HG02970 (cell line): ENCODE measurements at regions not wholly inside any gene's neighbourhood (a gene's known extent, or its start where the extent isn't known, plus 50 kb on each side); places are given as distances from the start of the nearest gene placed in this dataset.

ENCODE experiments used
- ATAC-seq: cut with Tn5 transposase; IDR thresholded peaks from one replicate; pipeline ENCODE4 v1.9.1; 2021; ENCODE audit warnings: mild to moderate bottlenecking, moderate library complexity, moderate number of reproducible peaks; ENCODE audit not compliant: unreplicated experiment, low FRiP score

DNA sequence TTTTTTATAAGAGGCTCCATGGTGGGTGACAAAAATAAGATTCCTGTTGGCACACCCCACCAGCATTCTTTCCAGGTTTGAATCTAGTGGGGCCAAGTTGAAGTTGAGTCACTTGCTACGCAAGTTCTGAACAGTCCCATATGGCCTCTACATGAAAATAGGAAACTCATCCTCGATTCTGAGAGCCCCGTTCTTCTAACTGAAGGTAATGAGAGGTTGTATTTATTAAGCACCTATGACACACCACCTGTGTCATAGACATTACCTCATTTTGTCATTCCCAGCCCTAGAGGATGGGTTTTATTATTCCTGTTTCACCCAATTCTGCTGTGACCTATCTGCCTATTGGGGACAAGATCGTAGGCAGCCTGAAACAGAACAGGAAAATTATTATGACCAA is 131.7 kb downstream of the ACTL7B start:
- ATAC-seq = no peak

DNA sequence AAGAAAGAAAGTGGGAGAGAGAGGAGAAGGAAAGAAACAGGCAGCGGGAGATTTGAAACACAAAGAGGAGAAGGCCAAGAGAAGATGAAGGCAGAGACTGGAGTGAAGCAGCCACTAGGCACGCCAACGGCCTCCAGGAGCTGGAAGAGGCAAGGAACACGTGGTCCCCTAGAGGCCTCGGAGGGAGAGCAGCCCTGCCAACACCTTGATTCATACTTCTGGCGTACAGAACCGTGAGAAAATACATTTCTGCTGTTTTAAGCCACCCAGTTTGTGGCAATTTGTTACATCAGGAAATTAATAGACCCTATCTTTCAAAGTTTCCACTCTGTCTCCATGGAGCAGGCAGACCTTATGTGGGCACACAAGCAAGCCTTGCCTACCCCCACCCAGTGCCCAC is 133.4 kb downstream of the ACTL7B start:
- no peak for ATAC-seq

DNA sequence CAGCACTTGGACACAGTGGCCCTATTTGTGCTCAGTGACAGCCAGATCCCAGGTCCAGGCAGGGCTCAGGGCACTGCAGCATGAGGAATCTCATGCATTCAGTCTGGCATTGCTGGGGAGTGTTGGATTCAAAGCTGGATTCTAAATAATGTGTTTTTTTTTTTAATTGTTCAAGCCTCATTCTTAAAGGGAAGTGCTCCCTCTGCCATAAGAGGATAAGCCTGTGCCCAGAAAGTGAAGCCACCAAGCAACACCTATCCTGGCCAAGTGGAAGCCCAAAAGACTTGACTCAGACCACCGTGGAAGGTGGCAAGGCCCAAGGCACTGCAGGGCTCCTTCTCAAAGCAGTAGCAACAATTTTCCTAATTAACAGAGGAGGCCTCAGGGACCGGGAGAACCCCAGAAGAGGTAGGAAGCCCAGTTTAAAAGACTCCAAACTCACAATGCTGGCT is 135.6 kb downstream of the ACTL7B start:
- no peak for ATAC-seq

DNA sequence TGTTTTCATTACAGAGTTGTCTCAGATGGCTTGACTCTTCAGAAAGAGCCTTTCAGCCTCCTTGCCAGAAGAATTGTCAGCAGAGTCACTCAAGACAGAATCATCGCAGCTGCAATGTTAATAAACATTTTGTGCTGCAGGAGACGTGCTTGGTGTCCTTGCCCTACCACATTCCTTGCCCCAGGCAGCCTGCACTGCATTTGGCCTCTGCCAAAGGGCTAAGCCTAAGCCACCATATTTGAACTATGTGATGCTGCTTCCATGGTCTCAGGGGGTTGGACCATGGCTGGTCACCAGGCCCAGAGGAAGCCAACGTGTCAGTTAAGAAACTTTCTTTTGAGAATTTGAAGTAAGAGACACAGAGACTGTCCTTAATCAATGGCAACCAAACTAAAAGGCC is 145.4 kb downstream of the ACTL7B start:
- ATAC-seq = no peak

DNA sequence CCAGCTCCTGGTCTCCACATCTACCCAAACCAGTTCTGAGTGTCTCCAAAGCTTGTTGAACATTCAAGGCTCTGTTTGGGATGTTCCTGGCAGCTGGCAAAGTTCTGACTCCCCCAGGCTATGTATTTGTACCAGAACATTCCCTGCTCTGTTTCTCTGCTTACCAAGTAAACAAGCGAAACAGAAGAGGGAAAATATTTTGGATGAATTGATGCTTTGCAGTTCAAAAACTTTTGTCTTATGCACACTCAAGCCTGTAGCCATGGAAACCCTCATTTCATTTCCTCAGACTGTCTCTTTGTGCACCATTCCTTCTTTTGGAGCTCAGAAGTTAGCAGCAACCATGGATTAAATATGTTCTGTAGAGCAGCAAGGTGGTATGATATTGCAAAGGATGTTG is 145.8 kb downstream of the ACTL7B start:
- ATAC-seq = no peak

DNA sequence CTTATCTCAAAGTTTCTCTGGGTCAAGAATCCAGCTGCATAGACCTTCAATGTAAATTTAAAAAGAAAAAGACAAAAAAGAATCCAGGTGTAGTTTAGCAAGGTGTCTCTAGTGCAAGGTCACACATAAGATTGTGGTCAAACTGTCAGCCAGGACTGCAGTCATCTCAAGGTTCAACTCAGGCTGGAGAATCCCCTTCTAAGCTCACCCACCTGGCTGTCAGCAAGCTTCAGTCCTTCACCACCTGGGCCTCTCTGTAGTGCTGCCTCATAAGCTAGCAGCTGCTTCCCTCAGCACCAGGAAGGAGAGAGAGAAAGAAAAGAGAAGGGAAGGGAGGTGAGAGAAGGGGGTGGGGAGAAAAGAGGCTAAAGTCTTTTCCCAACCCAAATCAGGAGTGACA is 146.7 kb downstream of the ACTL7B start:
- no peak for ATAC-seq

DNA sequence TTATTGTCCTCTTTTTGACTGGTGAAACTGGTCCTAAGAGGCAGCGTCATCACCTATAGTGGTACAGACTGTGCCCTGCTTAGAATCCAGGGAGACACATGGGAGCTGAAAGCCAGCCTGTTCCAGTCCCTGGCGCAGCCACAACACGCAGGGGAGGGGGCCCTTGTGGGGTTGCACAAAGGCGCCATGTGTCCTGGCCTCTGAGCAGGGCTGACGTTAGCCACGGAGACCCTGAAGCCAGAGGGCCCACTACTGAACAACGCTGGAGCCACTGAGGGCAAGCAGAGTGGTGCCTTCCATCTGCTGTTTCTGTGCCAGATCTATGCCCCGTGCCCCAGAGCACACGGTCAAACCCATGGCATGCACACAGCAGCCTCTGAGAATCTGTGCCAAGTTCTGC is 147.3 kb downstream of the ACTL7B start:
- no peak for ATAC-seq

DNA sequence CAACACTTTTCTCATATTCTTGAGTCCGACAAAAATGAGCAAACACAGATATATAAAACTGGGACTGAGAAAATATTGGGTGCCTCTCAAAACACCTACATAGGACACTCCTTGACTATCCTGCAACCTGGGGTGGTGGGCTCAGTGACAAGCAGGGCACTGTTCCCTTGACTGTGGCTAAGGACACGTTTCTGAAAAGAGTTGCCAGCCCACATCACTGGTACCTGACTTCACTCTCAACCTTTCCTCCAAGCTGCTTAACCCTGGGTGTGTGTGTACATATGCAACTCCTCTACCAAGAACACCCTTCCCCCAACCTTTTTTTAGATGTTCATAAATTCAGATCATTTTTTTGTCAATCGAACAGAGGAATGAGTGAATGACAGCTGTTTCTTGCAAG is 148.7 kb downstream of the ACTL7B start:
- ATAC-seq = no peak

DNA sequence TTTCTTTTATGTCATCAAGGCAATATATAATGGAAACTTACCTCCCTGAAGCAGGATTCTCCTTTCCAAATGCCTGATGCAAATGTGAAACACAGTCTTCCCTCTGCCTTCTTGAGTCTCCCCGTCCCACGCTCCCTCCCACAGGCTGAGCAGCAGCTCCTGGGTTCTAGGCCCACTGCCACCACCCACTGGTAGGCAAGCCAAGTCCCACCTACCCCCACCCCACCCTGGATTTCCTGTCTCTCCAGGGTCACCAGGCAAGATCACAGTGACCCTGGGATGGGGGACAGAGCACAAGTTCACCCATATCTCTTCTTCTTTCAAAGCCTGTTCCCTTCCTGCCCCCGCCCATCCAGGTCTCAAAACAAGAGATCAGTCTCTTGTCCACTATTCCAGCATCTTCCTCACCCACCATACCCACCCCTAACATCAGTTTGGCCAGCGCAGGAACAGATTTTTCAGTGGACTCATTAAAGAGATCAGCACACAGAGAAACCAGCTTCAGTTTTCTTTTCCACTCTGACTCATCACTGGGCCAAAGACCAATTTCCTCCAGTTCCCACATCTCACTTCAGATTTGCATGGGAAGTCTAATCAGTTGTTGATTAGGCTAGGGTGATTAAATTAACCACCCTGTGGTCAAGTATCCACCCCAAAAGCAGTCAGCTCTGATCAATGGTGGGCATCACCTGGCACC is 151.5 kb downstream of the ACTL7B start:
- ATAC-seq = no peak

DNA sequence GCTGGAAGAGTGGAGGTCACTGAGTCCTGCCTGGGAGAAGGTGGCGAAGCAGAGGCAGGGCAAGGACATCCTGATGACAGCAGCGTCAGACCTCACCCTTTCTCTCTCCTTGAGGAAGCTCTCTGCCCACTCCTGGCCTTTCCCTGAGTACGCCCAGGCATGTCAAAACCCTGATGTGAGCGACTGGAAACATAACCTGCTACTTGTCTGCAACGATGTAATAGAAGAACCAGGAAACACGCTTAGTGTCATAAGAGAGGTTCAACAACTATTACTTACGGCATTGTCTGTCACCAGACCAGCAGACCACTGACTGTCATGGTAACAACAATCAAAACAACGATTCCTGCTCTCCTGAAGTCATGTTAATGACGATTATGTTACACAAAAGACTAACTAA is 152.4 kb downstream of the ACTL7B start:
- no peak for ATAC-seq

DNA sequence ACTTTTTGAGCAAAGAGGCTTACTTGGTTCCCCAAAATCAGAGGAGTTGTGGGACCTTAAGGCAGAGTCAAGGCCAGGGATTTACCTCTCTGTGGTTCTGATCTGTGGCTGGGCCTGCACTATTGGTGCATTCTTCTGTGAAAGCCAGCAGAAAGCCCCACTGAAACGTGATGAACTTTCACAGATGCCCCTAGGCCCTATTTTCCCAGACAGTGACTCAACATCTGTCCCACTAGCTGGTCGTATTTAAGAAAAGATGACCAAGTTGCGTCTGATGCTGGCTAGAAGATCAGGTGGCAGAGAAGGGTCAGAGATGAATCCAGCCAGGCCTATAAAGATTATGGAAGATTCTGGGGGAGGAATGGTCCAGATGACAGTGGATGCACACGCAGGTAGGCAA is 153.1 kb downstream of the ACTL7B start:
- ATAC-seq = no peak

DNA sequence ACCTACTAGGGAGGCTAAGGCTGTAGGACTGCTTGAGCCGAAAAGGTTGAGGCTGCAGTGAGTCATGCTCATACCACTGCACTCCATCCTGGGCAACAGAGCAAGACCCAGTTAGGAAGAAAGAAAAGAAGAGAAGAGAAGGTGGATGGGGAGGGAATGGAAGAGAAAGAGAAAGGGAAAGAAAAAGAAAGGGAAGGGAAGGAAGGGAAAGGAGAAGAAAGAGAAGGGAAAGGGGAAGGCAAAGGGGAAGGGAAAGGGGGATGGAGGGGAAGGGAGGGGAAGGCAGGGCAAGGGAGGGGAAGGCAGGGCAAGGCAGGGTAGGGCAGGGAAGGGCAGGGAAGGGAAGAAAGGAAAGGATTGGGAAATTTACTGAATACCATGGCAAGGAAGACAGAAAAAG is 157.0 kb downstream of the ACTL7B start:
- ATAC-seq = no peak

DNA sequence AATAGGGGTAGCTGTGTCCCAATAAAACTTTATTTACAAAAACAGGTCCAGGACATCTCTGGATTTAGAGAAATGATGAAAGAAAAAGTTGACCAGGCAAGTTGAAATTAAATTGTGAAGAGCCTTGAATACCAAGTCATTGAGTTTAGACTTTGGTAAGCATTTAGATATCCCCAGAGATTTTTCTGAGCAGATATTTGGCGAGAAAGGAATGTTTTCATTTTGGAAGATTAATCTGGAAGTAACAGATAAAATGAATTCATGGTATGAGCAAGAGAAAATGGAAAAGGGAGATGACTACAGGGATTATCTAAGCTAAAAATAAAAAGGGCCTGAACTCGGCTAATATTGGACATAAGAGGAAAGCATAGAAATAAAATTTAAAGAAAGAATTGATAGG is 157.6 kb downstream of the ACTL7B start:
- ATAC-seq = no peak

DNA sequence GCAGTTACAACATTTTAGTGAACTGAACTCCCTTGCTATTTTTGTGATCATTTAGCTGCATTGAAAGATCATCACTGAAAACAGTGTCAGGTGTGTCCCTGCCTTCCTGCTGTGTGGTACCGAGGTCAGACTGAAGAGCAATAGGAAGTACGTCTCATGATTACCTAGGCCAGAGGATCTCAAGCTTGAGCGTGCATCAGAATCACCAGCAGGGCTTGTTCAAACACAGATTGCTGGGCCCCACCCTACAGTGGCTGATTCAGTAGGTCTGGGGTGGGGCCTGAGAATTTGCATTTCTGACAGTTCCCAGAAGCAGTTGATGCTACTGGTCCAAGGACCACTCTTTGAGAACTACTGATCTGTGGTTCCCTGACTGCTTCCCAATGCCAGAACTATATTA is 159.6 kb downstream of the ACTL7B start:
- ATAC-seq = no peak

DNA sequence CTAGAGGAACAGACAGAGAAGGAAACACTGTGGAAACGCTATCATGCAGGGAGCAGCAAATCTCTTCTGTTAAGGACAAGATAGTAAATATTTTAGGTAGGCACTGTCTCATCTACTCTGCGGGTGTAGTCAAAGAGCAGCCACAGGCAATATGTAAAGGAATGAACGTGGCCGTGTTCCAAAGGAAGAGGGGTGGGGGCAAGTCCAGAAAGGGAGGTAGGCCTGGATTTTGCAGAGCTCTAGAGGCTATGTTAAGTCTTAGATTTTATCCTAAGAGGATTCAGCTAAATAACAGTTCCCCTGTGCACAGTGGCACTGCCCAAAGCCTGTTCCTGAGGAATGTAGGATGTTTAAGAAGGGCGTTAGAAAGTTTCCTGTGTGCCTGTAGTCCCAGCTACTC is 161.6 kb downstream of the ACTL7B start:
- ATAC-seq = no peak

DNA sequence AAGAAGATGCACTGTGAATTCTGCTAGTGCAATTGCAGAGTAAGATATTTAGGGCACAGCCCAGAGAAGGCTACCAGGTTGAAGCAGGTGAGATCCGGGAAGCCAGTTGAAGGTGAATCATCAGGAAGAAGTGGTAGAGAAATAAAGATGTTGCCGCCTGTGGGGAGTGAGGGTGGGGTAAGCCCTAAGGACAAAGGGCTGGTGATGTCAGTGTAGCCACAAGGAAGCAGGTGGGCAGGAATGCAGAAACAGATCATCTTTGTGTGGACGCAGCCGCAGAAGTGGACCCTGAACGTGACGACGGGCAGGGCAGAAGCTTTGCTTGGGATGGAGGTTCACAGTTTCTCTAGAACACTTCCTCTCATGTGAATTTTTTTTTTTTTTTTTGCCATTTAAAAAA is 164.2 kb downstream of the ACTL7B start:
- ATAC-seq = no peak

DNA sequence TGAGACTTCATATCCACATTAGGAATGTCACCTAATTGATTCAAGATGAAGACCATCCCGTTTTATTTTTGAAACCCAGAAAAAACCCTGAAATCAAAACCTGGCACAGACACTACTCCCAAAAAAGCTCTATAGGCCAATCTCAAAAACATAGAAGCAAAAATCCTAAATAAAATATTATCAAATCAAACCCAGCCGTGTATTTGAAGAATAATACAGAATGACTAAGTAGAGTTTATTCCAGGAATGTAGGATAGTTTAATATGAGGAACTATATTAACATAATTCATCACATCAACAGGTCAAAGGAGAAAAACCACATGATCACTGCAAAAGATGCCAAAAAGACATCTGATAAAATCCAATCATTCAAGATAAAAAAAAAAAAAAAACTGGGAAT is 167.1 kb downstream of the ACTL7B start:
- ATAC-seq = no peak

DNA sequence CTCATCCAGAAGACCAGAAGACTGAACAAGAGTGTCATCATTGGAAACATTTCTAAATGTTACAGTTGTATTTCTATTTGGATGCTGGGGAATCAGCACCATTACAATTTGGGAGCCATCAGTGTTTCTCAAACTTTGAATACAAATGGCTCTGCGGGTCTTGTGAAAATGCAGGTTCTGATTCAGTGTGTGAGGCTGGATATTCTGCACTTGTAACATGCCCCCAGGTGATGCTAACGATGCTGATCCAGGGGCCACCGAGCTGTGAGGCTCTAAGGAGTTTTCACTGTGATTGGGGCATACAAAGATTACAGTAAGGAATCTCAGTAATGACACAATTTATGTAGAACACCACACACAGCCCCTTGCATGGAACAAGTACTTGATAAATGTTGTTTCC is 167.7 kb downstream of the ACTL7B start:
- ATAC-seq = no peak

DNA sequence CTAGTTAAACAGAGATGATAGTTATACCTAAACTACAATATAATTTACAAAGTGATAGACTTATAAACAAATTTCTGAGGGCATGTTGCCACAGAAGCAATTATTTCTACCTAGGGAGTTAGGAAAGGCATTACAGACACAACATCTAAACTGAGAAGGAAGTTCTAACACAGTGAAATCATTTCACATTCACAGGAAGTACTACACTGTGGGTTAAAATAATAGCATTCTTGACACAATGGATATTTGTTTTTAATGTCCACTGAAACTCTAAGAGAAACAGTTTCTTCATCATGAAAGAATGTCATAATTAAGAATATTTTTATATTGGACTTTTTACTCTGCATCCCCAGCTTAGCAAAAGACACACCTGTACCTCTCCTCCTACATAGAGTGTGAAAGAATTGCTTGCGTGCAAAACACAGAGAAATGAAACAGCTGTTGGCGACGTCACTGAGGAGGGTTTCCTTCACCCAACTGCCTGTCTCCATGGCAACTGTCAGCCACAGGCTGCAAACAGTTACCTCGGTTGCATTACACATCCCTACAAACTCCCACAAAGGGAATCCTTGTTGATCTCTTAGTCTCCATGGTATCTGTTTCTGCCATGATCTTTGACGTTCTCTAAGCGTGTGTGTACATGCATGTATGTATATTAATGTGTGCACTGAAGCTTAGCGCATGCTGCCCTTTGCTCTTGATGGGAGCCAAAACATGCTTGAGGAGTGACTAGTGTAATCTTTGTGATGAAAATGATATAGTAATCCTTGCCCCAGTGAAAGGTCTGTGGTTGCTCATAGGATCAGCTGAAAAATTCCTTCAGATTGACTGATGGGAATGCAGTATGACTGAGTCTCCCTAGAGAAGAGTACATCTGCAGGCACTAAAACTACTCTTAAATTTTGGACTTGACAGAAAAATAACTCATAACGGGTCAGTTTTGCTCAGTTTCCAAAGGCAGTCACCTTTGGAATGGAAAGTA is 168.5 kb downstream of the ACTL7B start:
- ATAC-seq = no peak

DNA sequence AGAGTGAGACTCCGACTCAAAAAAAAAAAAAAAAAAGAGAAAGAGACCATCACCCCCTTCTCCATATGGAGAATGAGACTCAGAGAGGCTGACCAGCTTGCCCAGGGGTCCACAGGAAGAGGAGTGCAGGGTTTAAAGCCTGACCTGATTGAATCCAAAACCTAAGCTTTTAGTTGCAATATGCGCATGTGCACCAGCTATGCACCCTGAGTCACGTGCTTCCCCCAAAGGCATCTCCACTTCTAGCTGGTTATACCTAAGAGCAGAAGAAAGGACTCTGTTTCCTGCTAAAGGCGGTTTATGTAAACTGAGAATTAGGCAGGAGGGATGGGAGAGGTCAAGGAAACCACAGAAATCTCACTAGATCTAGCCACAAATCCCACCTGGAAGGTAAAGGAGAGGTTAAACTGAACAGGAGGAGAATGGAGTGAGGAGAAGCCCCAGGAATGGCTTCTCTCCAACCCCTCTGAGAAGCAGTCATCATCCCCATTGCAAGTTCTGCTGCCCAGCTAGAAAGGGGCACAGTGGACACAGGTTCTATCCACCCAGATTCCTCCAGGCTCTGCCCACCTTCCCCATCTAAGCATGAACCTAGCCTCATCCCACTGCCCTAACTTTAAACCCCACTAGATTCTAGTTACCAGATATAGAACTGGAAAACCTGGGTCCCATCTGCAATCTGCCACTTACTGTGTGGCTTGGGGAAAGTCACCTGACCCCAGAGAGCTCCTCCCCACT is 171.3 kb downstream of the ACTL7B start:
- no peak for ATAC-seq

DNA sequence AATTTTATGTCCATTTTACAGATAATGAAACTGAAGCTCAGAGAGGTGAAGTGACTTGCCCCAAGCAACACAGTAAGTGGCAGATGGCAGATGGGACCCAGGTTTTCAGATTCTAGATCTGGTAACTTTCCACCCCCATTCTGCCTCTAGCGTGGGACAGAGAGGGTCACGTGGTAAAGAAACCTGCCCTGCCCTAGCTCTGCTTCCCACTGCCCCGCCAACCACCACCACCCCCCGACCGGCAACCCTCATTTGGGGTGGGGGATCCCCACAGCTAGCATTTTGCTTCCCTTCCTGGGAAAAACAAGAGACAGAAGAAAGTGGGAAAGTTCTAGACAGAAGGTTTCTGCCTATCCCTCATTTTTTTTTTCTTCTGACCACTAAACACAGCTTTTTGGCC is 172.5 kb downstream of the ACTL7B start:
- ATAC-seq = no peak
